OCI-LY7 (cell line): ENCODE measurements at regions not wholly inside any gene's neighbourhood (a gene's known extent, or its start where the extent isn't known, plus 50 kb on each side); places are given as distances from the start of the nearest gene placed in this dataset.

Experiments
- BruUV-seq: library from RNA; stranded (reverse); fragments of 400-500 nt; replicated peaks from 2 replicates; lab custom pipeline; 2021; lab: Mats Ljungman, UMichigan
- CTCF ChIA-PET: fragments of 300-600 bp; sonication (Branson Sonifier 250); formaldehyde crosslinking; loops from one replicate; lab custom pipeline; 2022; ENCODE audit warnings: antibody characterized with exemption; ENCODE audit not compliant: unreplicated experiment; lab: Charles Lee
- POLR2A ChIA-PET: fragments of 300-600 bp; sonication (Branson Sonifier 250); formaldehyde crosslinking; loops from one replicate; lab custom pipeline; 2022; ENCODE audit warnings: antibody characterized with exemption; lab: Charles Lee
- DNase-seq: peaks from one replicate; pipeline ENCODE4 v3.0.0-alpha.2; 2015; ENCODE audit warnings: low spot score
- H2AFZ ChIP-seq: fragments of 200-600 bp; sonication (generic), shearing (Covaris generic); 2 replicates; pipeline ENCODE4 v1.6.1; 2014; ENCODE audit warnings: mild to moderate bottlenecking, antibody characterized with exemption, low read length, moderate library complexity
- H3K27ac ChIP-seq: fragments of 200-600 bp; sonication (generic); 2 replicates; pipeline ENCODE4 v1.5.1; 2014; ENCODE audit warnings: mixed run types, low read depth, mild to moderate bottlenecking, moderate library complexity, low read length, inconsistent platforms; ENCODE audit not compliant: poor library complexity, severe bottlenecking
- H3K36me3 ChIP-seq: fragments of 200-600 bp; sonication (generic); 2 replicates; pipeline ENCODE4 v1.6.1; 2014; ENCODE audit warnings: mild to moderate bottlenecking, antibody characterized with exemption, low read length, moderate library complexity, mixed read lengths; ENCODE audit not compliant: insufficient read depth
- H3K4me1 ChIP-seq: fragments of 200-600 bp; sonication (generic); 2 replicates; pipeline ENCODE4 v1.5.1; 2014; ENCODE audit warnings: mild to moderate bottlenecking, low read length; ENCODE audit not compliant: insufficient read depth, poor library complexity, severe bottlenecking
- H3K4me2 ChIP-seq: fragments of 200-600 bp; sonication (generic); 2 replicates; pipeline ENCODE4 v1.6.1; 2014; ENCODE audit warnings: mild to moderate bottlenecking, low read length
- H3K4me3 ChIP-seq: fragments of 200-600 bp; sonication (generic); 2 replicates; pipeline ENCODE4 v1.5.1; 2014; ENCODE audit warnings: mild to moderate bottlenecking, low read depth, low read length; ENCODE audit not compliant: poor library complexity, severe bottlenecking
- H3K79me2 ChIP-seq: fragments of 200-600 bp; sonication (generic); 2 replicates; pipeline ENCODE4 v1.6.1; 2016; ENCODE audit warnings: low read depth, mild to moderate bottlenecking, low read length, moderate library complexity, mixed read lengths; ENCODE audit not compliant: insufficient read depth
- H3K9me2 ChIP-seq: fragments of 200-600 bp; sonication (generic); 2 replicates; pipeline ENCODE4 v1.6.1; 2016; ENCODE audit warnings: mild to moderate bottlenecking, low read length, mixed read lengths; ENCODE audit not compliant: insufficient read depth
- H3K9me3 ChIP-seq: fragments of 200-600 bp; sonication (generic); 2 replicates; pipeline ENCODE4 v1.6.1; 2014; ENCODE audit warnings: mild to moderate bottlenecking, mixed run types, low read length, mixed read lengths
- H4K20me1 ChIP-seq: fragments of 200-600 bp; sonication (generic); 2 replicates; pipeline ENCODE4 v1.6.1; 2014; ENCODE audit warnings: mild to moderate bottlenecking, antibody characterized with exemption, low read length, moderate library complexity, mixed read lengths; ENCODE audit not compliant: insufficient read depth
- EZH2phosphoT487 ChIP-seq: fragments of 200-600 bp; sonication (generic); IDR thresholded peaks from 2 replicates; pipeline ENCODE4 v1.6.1; 2018; ENCODE audit warnings: low read depth, borderline replicate concordance, mild to moderate bottlenecking, mixed run types, antibody characterized with exemption, low read length, moderate library complexity, mixed read lengths
- intact Hi-C: fragments of 100-400 bp; cut with micrococcal nuclease; formaldehyde crosslinking; loops from one replicate; pipeline ENCODE4 v1.10.0; 2022; ENCODE audit not compliant: unreplicated experiment
- TF ChIP-seq, protein P1 (sequence below): fragments of 200-600 bp; sonication (generic); conservative IDR thresholded peaks from 2 replicates; pipeline ENCODE4 v1.5.1; 2014; ENCODE audit warnings: mild to moderate bottlenecking, antibody characterized with exemption, low read length, moderate library complexity, mixed read lengths

DNA sequence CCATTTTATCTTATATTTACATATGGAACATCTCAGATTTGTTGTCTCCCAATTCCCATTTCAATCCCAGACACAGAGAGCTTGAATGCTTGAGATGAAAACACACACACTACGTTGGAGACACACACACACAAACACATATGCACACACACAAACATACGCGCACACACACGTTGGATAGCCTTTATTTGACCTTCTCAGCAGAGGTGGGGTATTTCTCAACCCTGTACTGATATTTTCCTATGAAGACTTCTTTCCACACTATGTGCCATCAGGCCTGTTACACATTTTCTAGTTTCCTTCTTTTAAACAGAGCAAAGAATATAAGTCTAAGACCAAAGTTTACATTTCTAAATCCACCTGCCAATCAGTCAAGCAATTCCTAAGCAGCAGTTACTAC lies 291.0 kb downstream of the TAF11L14 start:
- Histone ChIP-seq H3K9me2 (no peaks in the 10 kb centered on the region), H4K20me1 (no peaks in the 10 kb centered on the region), H3K4me1 (no peaks in the 10 kb centered on the region), H3K4me2 (no peak overlapping the region), H3K79me2 (no peaks in the 10 kb centered on the region), H3K36me3 (no peaks in the 10 kb centered on the region), H3K9me3 (no peaks in the 10 kb centered on the region), H3K27ac (no peak overlapping the region), H2AFZ (no peak overlapping the region), H3K4me3 (no peak overlapping the region)
- intact Hi-C loops = no loop called here
- DNase-seq = no peak
- TF ChIP-seq, protein P1, sequence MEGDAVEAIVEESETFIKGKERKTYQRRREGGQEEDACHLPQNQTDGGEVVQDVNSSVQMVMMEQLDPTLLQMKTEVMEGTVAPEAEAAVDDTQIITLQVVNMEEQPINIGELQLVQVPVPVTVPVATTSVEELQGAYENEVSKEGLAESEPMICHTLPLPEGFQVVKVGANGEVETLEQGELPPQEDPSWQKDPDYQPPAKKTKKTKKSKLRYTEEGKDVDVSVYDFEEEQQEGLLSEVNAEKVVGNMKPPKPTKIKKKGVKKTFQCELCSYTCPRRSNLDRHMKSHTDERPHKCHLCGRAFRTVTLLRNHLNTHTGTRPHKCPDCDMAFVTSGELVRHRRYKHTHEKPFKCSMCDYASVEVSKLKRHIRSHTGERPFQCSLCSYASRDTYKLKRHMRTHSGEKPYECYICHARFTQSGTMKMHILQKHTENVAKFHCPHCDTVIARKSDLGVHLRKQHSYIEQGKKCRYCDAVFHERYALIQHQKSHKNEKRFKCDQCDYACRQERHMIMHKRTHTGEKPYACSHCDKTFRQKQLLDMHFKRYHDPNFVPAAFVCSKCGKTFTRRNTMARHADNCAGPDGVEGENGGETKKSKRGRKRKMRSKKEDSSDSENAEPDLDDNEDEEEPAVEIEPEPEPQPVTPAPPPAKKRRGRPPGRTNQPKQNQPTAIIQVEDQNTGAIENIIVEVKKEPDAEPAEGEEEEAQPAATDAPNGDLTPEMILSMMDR = no peak
- no peak for TF ChIP-seq EZH2phosphoT487
- no TSS peak for BruUV-seq
- CTCF ChIA-PET = no interaction called here
- POLR2A ChIA-PET = interaction anchor here (0.5 kb wide), 1 partner anchor 1660 kb away, joined by 3 read pairs; no protein-coding TSS in a partner anchor

DNA sequence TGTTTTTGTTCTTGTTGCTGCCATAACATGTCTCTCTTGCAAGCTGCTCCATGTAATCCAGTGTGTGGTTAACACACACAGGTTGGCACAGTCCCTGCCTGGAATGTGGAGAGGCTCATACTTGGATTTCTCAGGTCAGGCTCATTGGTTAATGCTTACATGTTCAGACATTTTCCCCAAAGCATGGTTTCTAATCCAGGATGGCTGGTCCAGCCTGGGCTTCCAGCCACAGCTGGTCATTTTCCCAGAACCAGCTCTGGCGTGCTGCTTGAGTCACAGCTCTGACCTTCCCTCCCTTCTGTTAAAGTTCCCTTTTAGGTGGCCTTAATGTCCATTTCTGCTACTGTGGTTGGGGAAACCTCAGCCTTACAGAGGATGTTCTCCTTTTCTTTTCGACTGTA lies 294.3 kb downstream of the TAF11L14 start:
- intact Hi-C loops = no loop called here
- Histone ChIP-seq H3K9me3 (peaks cover 5% of the 10 kb centered on the region; the same call in 1 of the 2 replicates), H2AFZ (no peak overlapping the region), H3K79me2 (no peaks in the 10 kb centered on the region), H3K27ac (no peak overlapping the region), H3K4me1 (no peaks in the 10 kb centered on the region), H4K20me1 (no peaks in the 10 kb centered on the region), H3K4me2 (no peak overlapping the region), H3K9me2 (no peaks in the 10 kb centered on the region), H3K36me3 (no peaks in the 10 kb centered on the region), H3K4me3 (no peak overlapping the region)
- TF ChIP-seq, protein P1 = no peak
- no peak for TF ChIP-seq EZH2phosphoT487
- CTCF ChIA-PET = no interaction called here
- BruUV-seq = no TSS peak
- no peak for DNase-seq
- POLR2A ChIA-PET = no interaction called here

DNA sequence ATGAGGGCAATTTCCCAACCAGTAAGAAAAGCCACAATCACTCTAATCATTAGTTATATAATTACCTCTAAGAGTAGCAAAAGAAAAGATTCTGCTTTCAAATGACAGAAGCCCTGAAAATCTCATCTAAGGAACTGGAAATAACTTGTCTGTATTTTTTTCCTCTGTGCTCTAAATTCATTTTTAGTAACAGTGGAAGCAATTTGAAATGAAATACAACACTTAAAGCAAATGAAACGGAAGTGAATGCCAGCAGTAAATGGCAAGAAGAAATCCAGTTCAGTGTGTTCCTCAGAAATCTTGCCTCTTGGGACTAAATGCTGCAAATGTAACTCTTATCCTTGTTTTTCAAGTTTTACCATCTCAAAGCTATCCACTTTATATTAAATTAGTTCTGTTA lies 294.9 kb downstream of the TAF11L14 start:
- no peak overlapping the region for H2AFZ ChIP-seq
- H3K27ac ChIP-seq = no peak overlapping the region
- CTCF ChIA-PET = no interaction called here
- no peak for DNase-seq
- H3K9me3 ChIP-seq = peaks cover 11% of the 10 kb centered on the region; the same call in 1 of the 2 replicates
- no peaks in the 10 kb centered on the region for H3K79me2 ChIP-seq
- no peaks in the 10 kb centered on the region for H3K9me2 ChIP-seq
- BruUV-seq = no TSS peak
- TF ChIP-seq, protein P1 = no peak
- TF ChIP-seq EZH2phosphoT487 = no peak
- H3K4me3 ChIP-seq = no peak overlapping the region
- H3K36me3 ChIP-seq = no peaks in the 10 kb centered on the region
- no peak overlapping the region for H3K4me2 ChIP-seq
- intact Hi-C loops = no loop called here
- no peaks in the 10 kb centered on the region for H3K4me1 ChIP-seq
- H4K20me1 ChIP-seq = no peaks in the 10 kb centered on the region
- POLR2A ChIA-PET = no interaction called here
